Lung (tissue), 11 donors: ENCODE measurements at regions not wholly inside any gene's neighbourhood (a gene's known extent, or its start where the extent isn't known, plus 50 kb on each side); places are given as distances from the start of the nearest gene placed in this dataset.
"Not testable (repeated sequence)": the region's sequence is repeated elsewhere in the genome, so short reads cannot be mapped to it uniquely, and the experiment has no call there.

Source experiments
- ATAC-seq: fragments of 200-7000 bp; cut with Tn5 transposase; one replicate; pipeline ENCODE4 v1.9.1; 2020; ENCODE audit warnings: moderate number of reproducible peaks; ENCODE audit not compliant: insufficient read depth, low FRiP score
- DNase-seq, 3 donors: peaks; one replicate each; pipeline ENCODE4 v3.0.0-alpha.2; 2013 to 2017
- H3K27ac ChIP-seq, 2 donors: one replicate each; pipeline ENCODE4 v1.5.1; 2013; ENCODE audit warnings: mild to moderate bottlenecking in 2 of 2, moderate library complexity in 2 of 2, control low read depth in 1 of 2, inconsistent platforms in 1 of 2, low read depth in 1 of 2, low read length in 1 of 2
- H3K27me3 ChIP-seq, 3 donors: one replicate each; pipeline ENCODE4 v1.5.1; 2013; ENCODE audit warnings: low read length in 2 of 3; ENCODE audit not compliant: control insufficient read depth in 3 of 3, insufficient read depth in 3 of 3
- H3K36me3 ChIP-seq, 4 donors: one replicate each; pipeline ENCODE4 v1.5.1; 2013; ENCODE audit warnings: low read length in 4 of 4, mild to moderate bottlenecking in 1 of 4, moderate library complexity in 1 of 4; ENCODE audit not compliant: control insufficient read depth in 4 of 4, insufficient read depth in 4 of 4
- H3K4me1 ChIP-seq, 5 donors: one replicate each; pipeline ENCODE4 v1.5.1; 2013; ENCODE audit warnings: low read length in 5 of 5, mild to moderate bottlenecking in 2 of 5, moderate library complexity in 1 of 5; ENCODE audit not compliant: control insufficient read depth in 5 of 5, insufficient read depth in 5 of 5
- H3K4me3 ChIP-seq: one replicate; pipeline ENCODE4 v1.5.1; 2013; ENCODE audit warnings: mild to moderate bottlenecking, control low read depth, moderate library complexity
- H3K9ac ChIP-seq, 2 donors: one replicate each; pipeline ENCODE4 v1.5.1; 2013; ENCODE audit warnings: low read length in 2 of 2, control low read depth in 1 of 2; ENCODE audit not compliant: insufficient read depth in 1 of 2
- H3K9me3 ChIP-seq, 4 donors: one replicate each; pipeline ENCODE4 v1.5.1; 2013; ENCODE audit warnings: low read length in 3 of 4, mild to moderate bottlenecking in 1 of 4, moderate library complexity in 1 of 4; ENCODE audit not compliant: control insufficient read depth in 4 of 4, insufficient read depth in 3 of 4
- CTCF ChIP-seq: IDR thresholded peaks from 2 replicates; pipeline ENCODE4 v1.5.1; 2012; ENCODE audit warnings: mild to moderate bottlenecking; ENCODE audit errors: control extremely low read depth, extremely low read depth
- WGBS, 2 donors: extraction: QIAGEN DNeasy Blood & Tissue Kit; methylation state at CpG; one replicate each; pipeline ENCODE4 v1.1.7; 2013; 5-methylcytosine and 5-hydroxymethylcytosine counted together
- donor health status: control.
- donor health status: control.
- donor health status: Bipolar disorder and iron deficiency.
- donor health status: healthy.
- donor health status: DM: yes; HTN: yes; CAD: no.

- H3K9me3 ChIP-seq: no peaks in the 10 kb centered on the region
- no peak overlapping the region for H3K4me3 ChIP-seq
- H3K36me3 ChIP-seq: peaks cover 0 to 10% (median under 1%) of the 10 kb centered on the region in 4 donors
- H3K4me1 ChIP-seq: peaks cover 0 to 9% (median 0%) of the 10 kb centered on the region in 5 donors
- no peak overlapping the region for H3K9ac ChIP-seq
- H3K27me3 ChIP-seq: no peaks in the 10 kb centered on the region
- no peak overlapping the region for H3K27ac ChIP-seq
- ATAC-seq (no peak), DNase-seq (peak in 1 of 3 donors; percentile 10)
- no peak for TF ChIP-seq CTCF
Measured at GRCh38 chr7:35871856-35872255, 71.0 kb downstream of the SEPTIN7 start.

GRCh38 chr7:35874886-35875285 lies 74.0 kb downstream of the SEPTIN7 start:
- Histone ChIP-seq H3K4me1 (peaks cover 0 to 9% (median 0%) of the 10 kb centered on the region in 5 donors), H3K36me3 (peaks cover 0 to 6% (median under 1%) of the 10 kb centered on the region in 4 donors), H3K27me3 (no peaks in the 10 kb centered on the region), H3K9me3 (no peaks in the 10 kb centered on the region), H3K4me3 (no peak overlapping the region), H3K9ac (no peak overlapping the region), H3K27ac (no peak overlapping the region)
- TF ChIP-seq CTCF: no peak
- no peak for ATAC-seq
- peak in 1 of 3 donors; percentile 8 for DNase-seq
- WGBS, 2 donors: 68 to 80% methylated on average over 1 of the region's 1 CpG

- H3K4me3 ChIP-seq: no peak overlapping the region
- H3K27ac ChIP-seq: no peak overlapping the region
- DNase-seq (no peak), ATAC-seq (no peak)
- H3K4me1 ChIP-seq: peaks cover 0 to 9% (median 0%) of the 10 kb centered on the region in 5 donors
- no peak overlapping the region for H3K9ac ChIP-seq
- WGBS, 2 donors: 75 to 84% methylated on average over 2 of the region's 2 CpGs
- no peaks in the 10 kb centered on the region for H3K27me3 ChIP-seq
- H3K9me3 ChIP-seq: no peaks in the 10 kb centered on the region
- TF ChIP-seq CTCF: no peak
- H3K36me3 ChIP-seq: peaks cover 0 to 6% (median under 1%) of the 10 kb centered on the region in 4 donors
Measured at GRCh38 chr7:35875292-35875691, 74.4 kb downstream of the SEPTIN7 start.

GRCh38 chr7:35878351-35878750 lies 77.5 kb downstream of the SEPTIN7 start:
- 100% methylated on average over 1 of the region's 1 CpG for WGBS, 2 donors
- Histone ChIP-seq H3K36me3 (peaks cover 0 to 7% (median under 1%) of the 10 kb centered on the region in 4 donors), H3K9ac (no peak overlapping the region), H3K4me3 (no peak overlapping the region), H3K27me3 (no peaks in the 10 kb centered on the region), H3K4me1 (no peaks in the 10 kb centered on the region), H3K9me3 (no peaks in the 10 kb centered on the region), H3K27ac (no peak overlapping the region)
- no peak for TF ChIP-seq CTCF
- DNase-seq: no peak
- ATAC-seq: no peak

- not testable (repeated sequence) for H3K4me1 ChIP-seq, DNase-seq, H3K27me3 ChIP-seq, ATAC-seq, H3K27ac ChIP-seq, H3K9me3 ChIP-seq, H3K4me3 ChIP-seq, H3K9ac ChIP-seq
- peaks cover 2 to 18% (median 6%) of the 10 kb centered on the region in 4 donors for H3K36me3 ChIP-seq
- WGBS, 2 donors: 79 to 91% methylated on average over 4 of the region's 4 CpGs
Measured at GRCh38 chr7:35887430-35887829, 86.6 kb downstream of the SEPTIN7 start.
